ENCODE measurements at regions not wholly inside any gene's neighbourhood (a gene's known extent, or its start where the extent isn't known, plus 50 kb on each side); places are given as distances from the start of the nearest gene placed in this dataset.
"Not testable (repeated sequence)": the region's sequence is repeated elsewhere in the genome, so short reads cannot be mapped to it uniquely, and the experiment has no call there.

DNA sequence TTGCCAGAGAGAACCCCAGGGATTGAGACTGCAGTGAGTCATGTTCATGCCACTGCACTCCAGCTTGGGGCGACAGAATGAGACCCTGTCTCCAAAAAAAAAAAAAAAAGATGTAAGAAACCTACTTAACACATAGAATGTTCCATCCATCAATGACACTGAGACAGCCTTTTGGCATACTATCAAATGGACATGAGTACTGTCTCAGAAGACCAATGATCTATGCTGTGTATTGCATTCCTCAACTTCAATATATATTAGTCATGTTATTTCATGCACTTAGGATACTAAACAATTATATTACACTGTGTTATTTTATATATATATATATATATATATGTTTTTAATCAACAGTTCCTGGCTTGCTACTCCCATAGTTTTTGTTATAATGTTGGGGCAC is 57.1 kb upstream of the ANKH start:
- no peak for DNase-seq

DNA sequence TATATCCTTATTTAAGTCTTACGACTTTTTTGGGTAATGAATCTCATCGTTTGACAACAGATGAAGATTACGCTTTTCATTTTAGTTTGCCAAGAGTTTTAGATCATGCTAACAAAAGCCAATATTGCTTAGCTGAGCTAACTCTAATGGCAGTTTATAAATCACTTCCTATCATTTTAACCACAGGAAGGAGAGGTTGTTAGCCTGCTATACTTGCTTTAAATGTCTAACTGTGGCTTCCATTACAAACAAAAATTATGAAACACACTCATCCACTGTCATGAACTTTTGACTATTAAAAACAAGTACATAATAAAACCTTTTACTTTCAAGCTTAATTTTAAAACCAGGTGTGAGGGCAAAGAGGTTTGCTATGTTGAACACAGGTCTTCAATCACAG is 53.7 kb upstream of the ANKH start:
- DNase-seq, result no peak

DNA sequence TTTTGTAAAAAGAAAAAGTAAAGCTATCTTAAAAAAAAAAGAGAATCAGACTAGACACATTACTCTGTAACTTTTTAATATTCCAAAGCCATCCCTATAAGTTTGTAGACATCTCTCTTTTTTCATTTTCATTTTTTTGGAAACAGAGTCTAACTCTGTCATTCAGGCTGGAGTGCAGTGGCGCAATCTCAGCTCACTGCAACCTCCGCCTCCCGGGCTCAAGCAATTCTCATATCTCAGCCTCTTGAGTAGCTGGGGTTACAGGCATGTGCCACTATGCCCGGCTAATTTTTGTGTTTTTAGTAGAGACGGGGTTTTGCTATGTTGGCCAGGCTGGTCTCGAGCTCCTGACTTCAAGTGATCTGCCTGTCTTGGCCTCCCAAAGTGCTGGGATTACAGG is 51.4 kb upstream of the ANKH start:
- not testable (repeated sequence) for DNase-seq

DNA sequence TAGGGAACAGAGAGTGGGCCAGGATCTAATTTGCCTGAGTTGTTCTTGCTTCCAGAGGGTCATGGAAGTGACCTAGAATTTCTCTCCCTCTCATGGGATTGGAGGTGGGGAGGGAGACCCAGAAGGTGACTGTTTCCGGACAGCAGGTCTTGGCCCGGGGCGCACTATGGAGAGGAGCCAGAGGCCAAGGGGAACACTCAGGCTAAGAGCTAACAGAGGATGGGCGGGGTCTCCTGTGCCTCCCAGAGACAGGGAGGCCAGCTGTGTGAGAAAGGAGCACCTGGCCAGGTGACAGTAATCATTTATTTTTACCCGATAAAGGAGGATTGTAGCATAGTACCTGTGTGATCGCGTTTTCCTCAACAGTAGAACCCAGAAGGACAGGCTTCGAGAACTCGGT is 50.9 kb upstream of the ANKH start:
- no peak for DNase-seq

Measured in stimulated activated CD4-positive, alpha-beta T cell treated with anti-CD3 and anti-CD28 coated beads, Interleukin-2, amount 100 ng/mL, for 48 hours (primary cell).